Right lobe of liver (tissue), 6 donors: ENCODE measurements at regions not wholly inside any gene's neighbourhood (a gene's known extent, or its start where the extent isn't known, plus 50 kb on each side); places are given as distances from the start of the nearest gene placed in this dataset.

ENCODE experiments used
- ATAC-seq, 4 donors: fragments of 200-7000 bp; cut with Tn5 transposase; one replicate each; pipeline ENCODE4 v1.9.1; 2020; ENCODE audit warnings: mild to moderate bottlenecking in 4 of 4, moderate library complexity in 4 of 4
- DNase-seq, 3 donors: peaks; one replicate each; pipeline ENCODE4 v3.0.0-alpha.2; 2020
- H3K27ac ChIP-seq, 3 donors: fragments of 200-600 bp; one replicate each; pipeline ENCODE4 v1.8.0; 2022
- H3K27me3 ChIP-seq, 2 donors: fragments of 200-600 bp; one replicate each; pipeline ENCODE4 v1.8.0; 2022
- H3K36me3 ChIP-seq, 4 donors: fragments of 200-600 bp; sonication (generic) in 1 of 4; one replicate each; pipeline versions ENCODE4 v1.5.1 to v1.8.0; 2017 to 2022; ENCODE audit warnings: control low read depth in 1 of 4
- H3K4me1 ChIP-seq, 4 donors: fragments of 200-600 bp; sonication (generic) in 1 of 4; one replicate each; pipeline versions ENCODE4 v1.5.1 to v1.8.0; 2017 to 2022; ENCODE audit warnings: control low read depth in 1 of 4
- H3K4me3 ChIP-seq, 3 donors: fragments of 200-600 bp; one replicate each; pipeline ENCODE4 v1.8.0; 2022
- H3K9me3 ChIP-seq, 4 donors: fragments of 200-600 bp; sonication (generic) in 1 of 4; one replicate each; pipeline versions ENCODE4 v1.5.1 to v1.8.0; 2017 to 2022; ENCODE audit warnings: control low read depth in 1 of 4
- POLR2A ChIP-seq: fragments of 450-650 bp; IDR thresholded peaks from one replicate; pipeline ENCODE4 v1.6.1; 2017; ENCODE audit warnings: antibody characterized with exemption, mild to moderate bottlenecking
- WGBS: methylation state at CpG from one replicate; pipeline ENCODE4 v1.1.6; 2018; ENCODE audit warnings: low coverage, low lambda C conversion rate; ENCODE audit not compliant: insufficient coverage; ENCODE audit errors: missing lambda C conversion rate; 5-methylcytosine and 5-hydroxymethylcytosine counted together
- intact Hi-C, 2 donors: fragments of 100-400 bp; cut with DNase I; formaldehyde crosslinking; loops; one replicate each; pipeline versions ENCODE4 v1.11.2 to v1.14.1; 2022
- TF ChIP-seq, protein P1 (sequence below), 4 donors: fragments of 200-600 bp in 3 of 4; fragments of 450-650 bp in 1 of 4; IDR thresholded peaks; one replicate each; pipeline versions ENCODE4 v1.5.1 to v1.8.0; 2016 to 2022; ENCODE audit warnings: antibody characterized with exemption in 4 of 4, mild to moderate bottlenecking in 2 of 4
- donor health status: DM: no; HTN: yes; CAD: no.
- donor health status: DM: no; HTN: no; CAD: no.
- donor health status: DM: no; HTN: no; CAD: no.
- donor health status: DM: no; HTN: yes; CAD: no.
- donor health status: DM: no; HTN: yes; CAD: no.

DNA sequence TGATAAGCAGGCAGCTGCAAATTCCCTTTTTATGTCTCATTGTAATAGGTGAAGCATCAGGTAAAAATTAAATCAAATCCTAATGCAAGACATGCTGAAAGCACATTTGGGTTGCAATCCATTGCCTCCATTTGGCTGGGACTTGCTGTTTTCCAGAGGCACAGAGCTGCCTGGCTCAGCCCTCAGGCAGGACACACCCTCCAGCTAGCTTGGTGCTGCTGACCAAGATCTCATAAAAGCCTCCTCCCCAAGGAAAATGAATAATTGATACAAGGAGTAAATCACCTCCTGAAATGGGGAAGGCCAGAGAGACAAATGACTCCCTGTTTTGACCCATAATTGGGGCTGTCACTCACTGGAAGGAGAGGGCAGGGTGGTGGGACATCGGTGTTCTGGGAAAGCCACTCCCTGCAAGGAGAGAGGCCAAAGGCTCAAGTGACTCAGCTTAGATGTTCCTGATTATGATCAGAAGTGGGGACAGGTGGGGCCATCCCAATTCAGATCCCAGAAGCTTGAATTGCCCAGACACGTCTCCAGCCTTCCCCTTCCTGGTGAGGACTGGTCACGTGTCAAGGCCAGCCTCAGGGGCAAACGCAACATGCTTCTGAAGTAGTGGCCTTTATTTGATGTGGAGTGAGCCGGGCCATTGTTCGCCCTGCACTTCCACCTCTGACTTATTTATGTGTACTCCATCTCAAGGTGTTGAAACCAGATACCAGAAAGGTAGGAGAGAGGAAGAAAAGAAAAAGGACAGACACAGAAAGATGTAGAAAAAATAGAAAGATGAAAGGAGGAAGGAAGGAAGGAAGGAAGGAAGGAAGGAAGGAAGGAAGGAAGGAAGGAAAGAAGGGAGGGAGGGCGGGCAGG is 773.7 kb downstream of the BCL11B start:
- Histone ChIP-seq H3K4me1 (no peaks in the 10 kb centered on the region), H3K4me3 (no peak overlapping the region), H3K36me3 (no peaks in the 10 kb centered on the region), H3K9me3 (no peaks in the 10 kb centered on the region), H3K27me3 (no peaks in the 10 kb centered on the region), H3K27ac (no peak overlapping the region)
- 49% methylated on average over 6 of the region's 7 CpGs for WGBS
- ATAC-seq: no peak
- no peak for DNase-seq
- TF ChIP-seq, protein P1, sequence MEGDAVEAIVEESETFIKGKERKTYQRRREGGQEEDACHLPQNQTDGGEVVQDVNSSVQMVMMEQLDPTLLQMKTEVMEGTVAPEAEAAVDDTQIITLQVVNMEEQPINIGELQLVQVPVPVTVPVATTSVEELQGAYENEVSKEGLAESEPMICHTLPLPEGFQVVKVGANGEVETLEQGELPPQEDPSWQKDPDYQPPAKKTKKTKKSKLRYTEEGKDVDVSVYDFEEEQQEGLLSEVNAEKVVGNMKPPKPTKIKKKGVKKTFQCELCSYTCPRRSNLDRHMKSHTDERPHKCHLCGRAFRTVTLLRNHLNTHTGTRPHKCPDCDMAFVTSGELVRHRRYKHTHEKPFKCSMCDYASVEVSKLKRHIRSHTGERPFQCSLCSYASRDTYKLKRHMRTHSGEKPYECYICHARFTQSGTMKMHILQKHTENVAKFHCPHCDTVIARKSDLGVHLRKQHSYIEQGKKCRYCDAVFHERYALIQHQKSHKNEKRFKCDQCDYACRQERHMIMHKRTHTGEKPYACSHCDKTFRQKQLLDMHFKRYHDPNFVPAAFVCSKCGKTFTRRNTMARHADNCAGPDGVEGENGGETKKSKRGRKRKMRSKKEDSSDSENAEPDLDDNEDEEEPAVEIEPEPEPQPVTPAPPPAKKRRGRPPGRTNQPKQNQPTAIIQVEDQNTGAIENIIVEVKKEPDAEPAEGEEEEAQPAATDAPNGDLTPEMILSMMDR (IDR thresholded peaks at IDR 0.05): no peak
- no peak for TF ChIP-seq POLR2A
- intact Hi-C loops: no loop called here

DNA sequence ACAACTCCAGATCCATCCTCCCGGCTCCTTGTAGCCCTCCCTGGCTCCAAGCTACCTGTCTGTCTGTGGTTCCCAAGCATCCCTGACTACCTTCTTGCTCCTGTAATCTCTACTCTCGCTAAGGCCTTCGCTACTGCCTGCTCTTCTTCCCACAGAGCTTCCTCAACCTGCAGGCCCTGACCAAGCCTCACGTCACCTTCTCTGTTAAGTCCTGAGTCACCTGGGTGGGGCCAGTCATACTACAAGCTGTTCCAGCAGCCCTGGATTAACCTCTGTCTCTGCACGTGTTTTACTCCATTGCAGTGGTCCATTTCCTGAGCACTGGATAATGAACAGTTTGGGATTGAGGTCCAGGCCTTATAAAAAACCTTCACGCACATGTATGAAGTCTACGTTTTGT is 770.7 kb downstream of the BCL11B start:
- Histone ChIP-seq H3K27ac (no peak overlapping the region), H3K27me3 (no peaks in the 10 kb centered on the region), H3K9me3 (no peaks in the 10 kb centered on the region), H3K4me3 (no peak overlapping the region), H3K4me1 (no peaks in the 10 kb centered on the region), H3K36me3 (no peaks in the 10 kb centered on the region)
- WGBS: 66% methylated on average over 7 of the region's 7 CpGs
- TF ChIP-seq POLR2A: no peak
- TF ChIP-seq, protein P1 (IDR thresholded peaks at IDR 0.05): no peak
- ATAC-seq: no peak
- no peak for DNase-seq
- intact Hi-C loops: no loop called here

DNA sequence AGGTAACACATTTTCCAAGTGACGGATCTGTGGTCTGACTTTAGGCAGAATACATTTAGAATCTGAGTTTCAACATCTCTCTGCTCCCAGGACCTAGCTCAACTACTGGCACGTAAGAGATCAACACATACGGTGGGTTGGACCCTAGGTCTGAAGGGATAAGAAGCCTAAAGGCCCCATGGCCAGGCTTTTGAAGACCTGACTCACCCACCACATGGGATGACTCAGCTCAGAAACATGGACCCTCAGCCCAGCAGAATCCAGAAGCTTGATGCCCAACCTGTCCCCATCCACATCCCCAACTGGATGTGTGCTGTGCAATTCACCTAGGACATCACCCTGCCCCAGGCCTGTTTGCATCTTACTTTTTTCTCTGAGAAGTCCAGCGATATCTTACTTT is 770.2 kb downstream of the BCL11B start:
- no peak for ATAC-seq
- 49% methylated on average over 4 of the region's 4 CpGs for WGBS
- Histone ChIP-seq H3K36me3 (no peaks in the 10 kb centered on the region), H3K27ac (no peak overlapping the region), H3K4me1 (no peaks in the 10 kb centered on the region), H3K4me3 (no peak overlapping the region), H3K27me3 (no peaks in the 10 kb centered on the region), H3K9me3 (no peaks in the 10 kb centered on the region)
- DNase-seq: no peak
- intact Hi-C loops: no loop called here
- TF ChIP-seq POLR2A: no peak
- TF ChIP-seq, protein P1 (IDR thresholded peaks at IDR 0.05): no peak

DNA sequence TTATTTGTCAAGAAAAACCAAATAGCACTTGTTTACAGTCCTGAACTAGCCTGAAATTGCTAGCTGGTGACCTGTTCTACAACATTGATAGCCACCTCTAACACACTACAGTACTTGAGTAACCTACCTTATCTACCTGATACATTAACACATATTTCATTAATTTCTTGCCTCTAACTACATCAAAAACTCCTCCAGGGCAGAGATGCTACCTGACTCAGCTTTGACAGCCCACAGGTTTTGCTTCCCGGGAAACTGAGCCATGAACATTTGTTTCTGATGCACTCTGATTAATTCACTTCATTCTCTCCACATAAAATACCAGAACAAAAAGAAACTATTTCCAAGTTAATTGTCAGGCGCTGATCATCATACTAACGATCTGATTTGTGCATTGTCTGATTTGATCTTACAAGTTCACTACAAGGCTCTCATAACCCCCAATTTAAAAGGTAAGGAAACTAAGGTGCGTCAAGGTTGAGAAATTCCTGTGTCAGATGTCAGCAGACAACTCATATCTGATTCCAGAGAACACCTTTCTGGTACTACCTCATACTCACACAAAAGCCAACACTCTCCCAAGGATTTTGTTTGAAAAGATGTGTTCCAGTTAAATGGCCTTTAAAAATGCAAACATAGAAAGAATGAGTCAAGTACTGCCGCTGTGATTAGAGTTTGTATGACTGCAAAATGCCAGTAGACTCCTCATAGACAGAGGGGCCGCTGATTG is 768.7 kb downstream of the BCL11B start:
- intact Hi-C loops: no loop called here
- H3K27ac ChIP-seq: no peak overlapping the region
- no peaks in the 10 kb centered on the region for H3K36me3 ChIP-seq
- WGBS: 58% methylated on average over 6 of the region's 6 CpGs
- no peak for TF ChIP-seq POLR2A
- TF ChIP-seq, protein P1 (IDR thresholded peaks at IDR 0.05): no peak
- no peak for ATAC-seq
- H3K4me1 ChIP-seq: no peaks in the 10 kb centered on the region
- no peak overlapping the region for H3K4me3 ChIP-seq
- no peaks in the 10 kb centered on the region for H3K9me3 ChIP-seq
- no peaks in the 10 kb centered on the region for H3K27me3 ChIP-seq
- DNase-seq: no peak
